ENCODE measurements at regions not wholly inside any gene's neighbourhood (a gene's known extent, or its start where the extent isn't known, plus 50 kb on each side); places are given as distances from the start of the nearest gene placed in this dataset.

- no peak for TF ChIP-seq BCLAF1 (IDR thresholded peaks at IDR 0.05)
- TF ChIP-seq, protein P1, sequence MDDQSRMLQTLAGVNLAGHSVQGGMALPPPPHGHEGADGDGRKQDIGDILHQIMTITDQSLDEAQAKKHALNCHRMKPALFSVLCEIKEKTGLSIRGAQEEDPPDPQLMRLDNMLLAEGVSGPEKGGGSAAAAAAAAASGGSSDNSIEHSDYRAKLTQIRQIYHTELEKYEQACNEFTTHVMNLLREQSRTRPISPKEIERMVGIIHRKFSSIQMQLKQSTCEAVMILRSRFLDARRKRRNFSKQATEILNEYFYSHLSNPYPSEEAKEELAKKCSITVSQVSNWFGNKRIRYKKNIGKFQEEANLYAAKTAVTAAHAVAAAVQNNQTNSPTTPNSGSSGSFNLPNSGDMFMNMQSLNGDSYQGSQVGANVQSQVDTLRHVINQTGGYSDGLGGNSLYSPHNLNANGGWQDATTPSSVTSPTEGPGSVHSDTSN (IDR thresholded peaks at IDR 0.05; ENCODE audit: insufficient replicate concordance, low read depth, low read length): no peak
- no peak for TF ChIP-seq ESRRA (IDR thresholded peaks at IDR 0.05; ENCODE audit: low read length)
- TF ChIP-seq CHD4 (IDR thresholded peaks at IDR 0.05): no peak
- no peak for TF ChIP-seq STAT3 (IDR thresholded peaks at IDR 0.05; ENCODE audit: low read depth, low read length)
- TF ChIP-seq ZNF384 (IDR thresholded peaks at IDR 0.05; ENCODE audit: borderline replicate concordance, low read depth, low read length): no peak
- no peak for TF ChIP-seq MXI1 (IDR thresholded peaks at IDR 0.05; ENCODE audit: low read depth, low read length)
- no peak for TF ChIP-seq YBX1 (IDR thresholded peaks at IDR 0.05)
- TF ChIP-seq ZBTB33 (IDR thresholded peaks at IDR 0.05): no peak
These were observed 420.9 kb upstream of the PKDCC start (continued) for GRCh38 chr2:41626936-41627335.

Data from GM12878 (cell line).